HK-2 (cell line): ENCODE measurements at regions not wholly inside any gene's neighbourhood (a gene's known extent, or its start where the extent isn't known, plus 50 kb on each side); places are given as distances from the start of the nearest gene placed in this dataset.

ENCODE experiments used
- DNase-seq: peaks from one replicate; pipeline ENCODE4 v3.0.0-alpha.2; 2018; ENCODE audit not compliant: unreplicated experiment

DNA sequence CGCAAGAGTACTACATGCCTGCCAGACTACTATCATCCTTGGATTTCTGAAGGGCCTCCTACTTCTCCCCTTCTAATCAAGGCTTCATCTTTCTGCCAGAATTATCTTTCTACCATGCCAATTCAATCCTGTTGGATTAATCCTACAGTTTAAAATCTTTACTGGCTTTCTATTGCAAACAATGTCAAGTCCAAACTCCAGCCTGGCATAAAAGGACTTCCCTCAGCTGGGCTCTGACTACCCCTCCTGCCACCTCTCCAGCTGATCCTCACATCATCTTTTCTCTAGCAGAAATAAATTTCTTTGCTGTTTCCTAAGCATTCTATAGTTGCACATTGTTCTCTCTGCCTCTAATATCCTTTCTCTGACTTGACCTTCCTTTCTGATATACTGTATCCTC lies 119.7 kb upstream of the RAD23B start:
- DNase-seq, result no peak

DNA sequence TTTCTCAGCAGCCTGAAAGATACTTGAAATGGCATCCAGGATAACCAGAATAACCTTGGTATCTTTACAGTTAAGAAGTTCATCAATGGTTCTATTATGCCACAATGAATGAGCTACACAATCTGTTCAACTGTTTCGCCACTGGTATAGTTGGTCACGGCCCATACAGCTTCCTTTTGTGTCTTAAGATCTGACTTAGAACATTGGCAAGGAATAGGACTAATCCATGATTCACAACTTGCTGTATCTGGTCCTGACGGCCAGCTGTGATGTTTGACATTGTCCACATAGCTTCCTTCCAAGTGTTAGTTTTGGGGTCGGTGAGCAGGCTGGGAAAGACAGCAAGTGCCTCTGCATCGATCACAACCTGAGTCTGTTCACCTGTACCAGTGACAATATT lies 113.3 kb upstream of the RAD23B start:
- DNase-seq, result no peak

DNA sequence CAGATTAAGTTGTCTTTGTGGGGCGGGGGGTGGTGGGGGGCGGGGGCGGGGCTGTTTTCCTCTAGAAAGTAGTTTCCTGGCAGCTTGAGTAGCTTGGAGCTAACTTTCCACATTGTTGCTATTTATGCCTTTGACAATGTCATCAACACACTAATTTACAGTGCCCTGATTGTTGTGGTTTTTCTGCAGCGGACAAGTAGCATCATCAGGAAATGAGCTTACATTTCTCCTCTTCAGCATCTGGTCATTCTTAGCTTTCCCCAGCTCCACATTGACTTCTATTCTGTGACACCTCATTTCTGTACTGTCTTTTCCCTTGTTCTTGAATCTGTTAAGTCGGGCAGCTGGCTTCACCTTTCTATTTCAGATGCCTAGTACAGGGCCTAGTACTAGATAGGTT lies 112.3 kb upstream of the RAD23B start:
- DNase-seq, result no peak

DNA sequence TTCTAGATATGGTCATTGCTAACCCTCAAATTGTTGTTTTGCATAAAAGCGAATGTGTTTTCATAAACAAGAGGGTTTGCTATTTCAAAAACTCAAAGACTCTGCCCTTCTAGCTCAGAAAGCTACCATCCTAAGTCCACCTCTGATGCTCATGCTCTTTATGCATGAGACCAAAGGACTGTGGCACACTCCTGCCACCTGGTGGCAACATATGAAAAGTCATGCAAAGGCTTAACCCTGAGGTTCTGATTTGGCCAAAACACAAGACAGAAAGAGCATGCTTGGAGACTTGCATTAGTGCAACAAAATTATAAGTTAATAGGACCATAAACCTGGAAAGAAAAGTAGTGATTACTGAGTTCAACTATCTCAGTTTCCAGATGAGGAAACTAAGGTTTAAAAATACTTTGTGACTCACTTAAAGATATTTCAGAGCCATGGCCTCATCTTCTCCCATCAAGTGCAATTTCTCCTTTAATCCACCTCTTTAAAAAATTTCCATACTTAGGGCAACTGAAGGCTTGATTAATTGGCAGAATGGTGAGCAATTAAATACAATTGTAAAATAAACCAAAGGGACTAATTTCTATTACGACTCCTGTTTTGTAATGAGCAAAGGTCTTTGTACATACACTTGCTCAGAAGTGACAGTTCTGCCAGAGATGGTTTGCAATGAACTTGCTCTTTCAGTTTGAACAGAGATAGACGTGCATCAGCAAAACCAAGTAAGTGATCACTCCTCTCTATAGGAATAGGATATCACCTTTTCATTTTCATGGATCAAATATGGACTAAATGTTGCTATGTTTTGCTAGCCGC lies 110.7 kb upstream of the RAD23B start:
- DNase-seq, result peak; percentile 67

DNA sequence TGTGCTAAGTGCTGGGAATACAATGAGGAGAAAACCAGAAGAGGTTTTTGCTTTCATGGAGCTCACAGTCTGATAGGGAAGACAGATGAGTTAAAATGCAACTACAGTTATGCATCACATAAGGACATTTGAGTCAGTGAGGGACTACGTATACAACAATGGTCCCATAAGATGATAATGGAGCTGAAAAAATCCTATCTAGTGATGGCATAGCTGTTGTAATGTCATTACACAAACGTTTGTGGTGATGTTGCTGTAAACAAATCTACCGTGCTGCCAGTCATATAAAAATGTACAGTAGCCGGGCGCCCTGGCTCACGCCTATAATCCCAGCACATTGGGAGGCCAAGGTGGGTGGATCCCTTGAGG lies 110.1 kb upstream of the RAD23B start:
- DNase-seq, result no peak

DNA sequence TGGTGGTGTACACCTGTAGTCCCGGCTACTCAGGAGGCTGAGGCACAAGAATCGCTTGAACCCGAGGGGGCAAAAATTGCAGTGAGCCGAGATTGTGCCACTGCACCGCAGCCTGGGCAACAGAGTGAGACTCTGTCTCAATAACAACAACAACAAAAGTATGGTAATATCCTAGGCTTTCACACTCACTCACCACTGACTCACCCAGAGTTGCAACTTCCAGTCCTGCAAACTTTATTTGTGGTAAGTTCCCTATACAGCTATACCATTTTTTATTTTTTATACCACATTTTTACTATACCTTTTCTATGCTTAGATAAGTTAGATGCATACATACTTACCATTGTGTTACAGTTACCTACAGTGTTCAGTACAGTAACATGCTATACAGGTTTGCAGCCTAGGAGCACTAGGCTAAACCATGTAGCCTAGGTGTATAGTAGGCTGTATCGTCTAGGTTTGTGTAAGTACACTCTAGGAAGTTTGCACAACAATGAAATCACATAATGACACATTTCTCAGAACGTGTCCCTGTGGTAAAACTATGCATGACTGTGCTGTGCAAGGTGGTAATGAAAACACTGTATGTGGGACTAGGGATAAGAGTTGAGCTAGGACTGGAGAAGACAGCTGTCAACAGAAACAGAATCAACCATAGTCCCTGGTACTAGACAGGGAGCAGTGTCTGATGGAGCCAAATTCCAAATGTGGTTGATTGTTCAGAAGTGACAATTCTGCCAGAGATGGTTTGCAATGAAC lies 109.5 kb upstream of the RAD23B start:
- no peak for DNase-seq

DNA sequence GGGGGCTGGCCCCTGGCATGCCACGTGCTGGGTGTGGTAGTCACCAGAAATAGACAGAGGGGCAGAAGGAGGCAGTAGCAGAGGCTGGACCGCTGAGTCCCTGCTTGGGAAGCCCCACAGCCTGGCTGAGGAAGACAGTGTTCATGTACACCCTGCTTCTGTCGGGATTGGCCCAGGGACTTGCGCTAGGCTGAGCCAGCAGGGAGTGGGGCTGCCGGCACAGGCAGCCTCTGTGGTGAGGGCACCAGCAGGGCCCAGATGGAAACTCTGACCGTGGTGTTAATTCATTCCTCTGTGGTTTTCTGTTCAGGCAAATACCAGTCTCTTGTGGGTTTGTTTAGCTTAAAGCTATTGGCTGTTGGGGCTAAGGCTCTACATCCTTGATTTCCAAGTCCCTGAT lies 108.6 kb upstream of the RAD23B start:
- no peak for DNase-seq

DNA sequence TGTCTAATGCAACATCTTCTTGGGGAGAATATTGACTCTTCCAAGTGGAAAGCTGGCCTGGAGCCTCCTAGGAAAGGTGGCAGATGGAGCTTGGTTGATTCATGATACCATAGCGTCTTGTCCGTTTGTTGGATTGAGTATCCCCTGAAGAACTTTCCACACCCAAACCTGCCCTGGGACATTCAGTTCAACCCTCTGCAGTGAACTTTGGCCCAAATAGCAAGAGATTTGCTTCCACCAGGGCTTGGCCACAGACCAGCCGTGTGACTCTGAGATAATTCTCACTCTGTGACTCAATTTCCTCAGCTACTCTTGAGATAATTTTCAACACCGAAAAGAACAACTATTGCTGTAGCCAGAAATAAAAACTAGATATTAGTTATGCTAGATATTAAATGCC lies 108.0 kb upstream of the RAD23B start:
- DNase-seq, result no peak

DNA sequence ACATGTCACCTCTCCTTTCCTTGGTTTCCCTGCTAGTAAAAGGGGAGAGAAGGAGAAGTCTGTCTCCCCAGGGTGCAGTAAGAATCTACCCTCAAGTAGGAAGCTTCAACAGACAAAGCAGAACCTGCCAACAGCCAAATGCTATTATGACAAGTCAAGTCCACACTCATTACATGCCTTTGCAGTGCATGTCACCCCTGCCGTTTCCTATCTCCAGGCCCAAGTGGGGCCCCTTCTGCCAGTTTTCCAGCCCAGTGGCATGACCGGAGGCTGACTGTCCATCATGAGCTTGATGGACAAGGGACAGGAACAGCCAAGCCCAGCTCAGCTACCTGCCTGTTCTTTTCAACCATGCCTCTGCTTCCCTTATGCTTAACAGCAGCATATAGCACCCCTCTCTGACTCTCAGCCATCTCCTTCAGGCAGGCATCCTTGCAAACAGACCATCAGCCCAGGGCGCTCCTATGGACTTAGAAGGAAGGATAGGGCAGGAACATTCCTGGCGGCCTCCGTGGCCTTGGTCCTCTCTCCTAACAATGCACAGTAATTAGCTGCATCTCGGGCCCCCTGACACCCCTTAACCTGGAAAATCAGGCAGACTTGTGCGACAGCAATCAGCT lies 107.2 kb upstream of the RAD23B start:
- DNase-seq, result no peak

DNA sequence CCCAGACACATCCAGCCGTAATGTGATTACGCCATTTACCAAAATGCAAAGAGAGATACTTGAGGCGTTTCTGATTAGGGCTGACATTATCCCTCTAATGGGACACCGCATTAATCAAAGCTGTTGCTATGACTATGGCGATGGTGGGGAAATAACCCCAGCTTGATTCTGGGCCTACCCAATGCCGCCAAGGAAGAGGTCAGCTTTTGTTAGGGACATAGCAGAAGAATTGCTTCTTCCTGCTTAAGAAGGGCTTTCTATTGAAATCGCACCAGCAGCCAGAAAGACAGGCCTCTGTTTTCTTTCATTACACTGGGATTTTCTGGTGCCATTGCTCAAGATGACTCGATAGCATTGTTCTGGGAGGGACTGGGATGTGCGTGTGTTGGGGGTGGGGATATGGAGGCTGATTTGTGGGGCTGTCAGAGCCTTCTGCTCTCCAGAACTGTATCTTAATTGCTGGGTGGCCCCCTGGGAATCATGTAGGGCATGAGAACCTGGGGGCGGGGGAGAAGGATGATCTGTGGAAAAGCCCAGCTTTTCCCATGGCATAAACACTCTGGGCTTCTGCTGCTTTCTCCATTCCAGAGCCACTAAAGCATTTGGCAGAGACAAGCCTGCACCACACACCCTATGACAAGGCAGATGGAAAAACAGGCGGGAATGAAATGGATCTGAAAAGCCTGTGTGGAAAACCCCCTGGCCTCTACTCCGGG lies 106.5 kb upstream of the RAD23B start:
- no peak for DNase-seq

DNA sequence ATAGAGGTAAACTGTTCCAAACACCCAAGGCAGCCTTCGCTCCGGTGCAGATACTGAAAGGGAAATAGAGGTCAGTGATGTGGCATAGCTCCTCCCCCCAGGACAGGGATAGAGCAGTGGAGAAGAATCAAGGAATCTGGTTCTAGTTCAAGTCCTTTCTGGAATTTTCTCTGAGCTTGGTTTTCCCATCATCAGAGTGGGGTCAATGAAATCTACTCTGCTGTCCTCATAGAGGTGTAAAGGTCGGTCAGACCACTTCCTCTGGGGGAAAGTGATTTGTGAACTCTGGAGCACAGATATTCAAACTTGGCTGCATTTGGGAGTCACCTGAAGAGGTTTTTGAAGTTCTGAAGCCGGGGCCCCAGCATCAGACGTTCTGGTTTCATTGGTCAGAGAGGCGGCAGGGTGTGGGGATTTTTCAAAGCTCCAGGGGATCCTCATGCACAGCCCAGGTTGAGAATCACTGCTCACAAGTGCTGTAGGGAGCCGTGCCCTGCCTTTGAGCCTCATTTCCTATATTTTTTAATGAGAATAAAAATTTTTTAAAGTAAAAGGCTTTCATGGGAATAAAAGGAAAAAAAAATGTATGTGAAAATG lies 105.7 kb upstream of the RAD23B start:
- DNase-seq, result no peak

DNA sequence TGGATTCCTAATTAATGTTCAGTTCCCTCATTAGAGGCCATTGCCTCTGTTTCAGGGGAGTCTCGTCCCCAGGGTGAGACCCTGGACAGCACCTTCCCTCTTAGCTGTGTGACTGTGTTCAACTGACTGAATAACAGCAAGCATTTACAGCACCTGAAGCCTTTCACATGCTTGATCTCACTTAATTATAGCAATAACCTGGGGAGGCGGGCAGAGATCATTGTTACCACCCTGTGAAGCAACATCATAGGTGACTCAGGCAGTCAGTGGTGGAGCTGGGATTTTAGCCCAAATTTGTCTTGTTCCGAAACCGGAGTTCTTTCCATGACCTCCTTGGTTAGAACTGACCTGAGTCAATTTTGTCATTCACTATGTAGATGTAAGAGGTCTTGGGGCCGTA lies 105.2 kb upstream of the RAD23B start:
- DNase-seq, result no peak

DNA sequence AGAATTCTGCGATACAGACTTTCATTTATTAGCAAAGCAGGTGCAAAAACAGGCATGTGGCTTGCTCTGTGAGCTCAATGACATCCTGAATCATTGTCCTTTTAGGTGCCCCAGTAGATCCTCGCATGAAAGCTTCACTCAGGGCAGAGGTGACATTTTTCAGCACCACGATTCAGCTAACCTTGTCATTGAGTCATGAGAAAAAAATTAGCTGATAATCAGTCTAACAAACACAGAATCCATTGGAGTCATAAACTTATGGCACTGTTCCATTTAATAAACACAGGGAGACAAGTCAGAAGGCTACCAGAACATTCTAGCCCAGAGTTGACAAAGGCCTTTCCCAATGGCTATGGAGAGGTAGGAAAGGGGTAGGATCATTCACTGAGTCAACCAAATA lies 104.8 kb upstream of the RAD23B start:
- no peak for DNase-seq

DNA sequence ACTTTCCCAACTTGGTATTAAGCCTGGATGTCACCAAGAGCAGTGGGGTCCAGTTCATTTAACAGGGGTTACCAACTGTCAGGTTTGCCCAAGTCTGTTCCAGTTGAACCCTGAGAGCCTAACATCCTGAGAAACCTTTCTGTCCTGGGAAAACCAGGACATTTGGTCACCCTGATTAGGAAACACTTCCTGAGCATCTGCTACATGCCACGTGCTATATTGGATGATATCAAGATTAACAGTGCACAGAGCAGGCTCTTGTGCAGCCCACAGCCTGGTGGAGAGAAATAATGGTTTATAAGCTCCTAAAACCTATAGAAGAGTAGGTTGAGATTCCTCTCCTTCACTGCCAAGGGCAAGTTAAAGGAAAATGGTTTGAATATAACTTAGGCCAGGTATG lies 102.9 kb upstream of the RAD23B start:
- DNase-seq, result no peak

DNA sequence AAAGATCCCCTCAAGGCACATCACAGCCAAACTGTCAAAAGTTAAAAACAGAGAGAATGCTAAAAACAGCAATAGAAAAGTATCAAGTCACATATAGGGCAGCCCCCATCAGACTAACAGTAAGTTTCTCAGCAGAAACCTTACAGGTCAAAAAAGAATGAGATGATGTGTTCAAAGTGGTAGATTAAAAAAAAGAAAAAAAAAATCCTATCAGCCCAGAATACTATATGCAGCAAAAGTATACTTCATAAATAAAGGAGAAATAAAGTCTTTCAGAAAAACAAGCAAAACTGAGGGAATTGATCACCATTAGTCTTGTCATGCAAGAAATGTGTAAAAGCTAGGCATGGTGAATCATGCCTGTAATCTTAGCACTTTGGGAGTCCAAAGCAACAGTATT lies 99.9 kb upstream of the RAD23B start:
- DNase-seq, result no peak

DNA sequence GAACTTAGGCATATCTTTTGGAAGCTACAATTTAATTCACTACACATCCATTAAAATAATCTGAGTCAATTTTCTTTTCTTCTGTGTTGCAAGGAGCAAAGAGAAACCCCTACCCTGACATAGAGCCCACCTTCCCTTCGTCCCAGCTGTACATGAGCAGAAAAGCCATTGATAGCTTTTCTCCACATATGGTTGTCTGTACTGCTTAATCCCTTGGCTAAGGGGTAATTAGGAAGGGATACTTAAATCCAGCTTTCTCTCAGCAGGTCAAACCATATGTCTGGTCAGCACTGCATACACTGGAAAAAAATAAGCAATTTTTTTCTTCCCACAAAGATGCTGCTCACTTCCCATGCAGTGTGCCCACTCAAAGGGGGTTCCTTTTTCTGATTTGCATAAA lies 94.7 kb upstream of the RAD23B start:
- no peak for DNase-seq

DNA sequence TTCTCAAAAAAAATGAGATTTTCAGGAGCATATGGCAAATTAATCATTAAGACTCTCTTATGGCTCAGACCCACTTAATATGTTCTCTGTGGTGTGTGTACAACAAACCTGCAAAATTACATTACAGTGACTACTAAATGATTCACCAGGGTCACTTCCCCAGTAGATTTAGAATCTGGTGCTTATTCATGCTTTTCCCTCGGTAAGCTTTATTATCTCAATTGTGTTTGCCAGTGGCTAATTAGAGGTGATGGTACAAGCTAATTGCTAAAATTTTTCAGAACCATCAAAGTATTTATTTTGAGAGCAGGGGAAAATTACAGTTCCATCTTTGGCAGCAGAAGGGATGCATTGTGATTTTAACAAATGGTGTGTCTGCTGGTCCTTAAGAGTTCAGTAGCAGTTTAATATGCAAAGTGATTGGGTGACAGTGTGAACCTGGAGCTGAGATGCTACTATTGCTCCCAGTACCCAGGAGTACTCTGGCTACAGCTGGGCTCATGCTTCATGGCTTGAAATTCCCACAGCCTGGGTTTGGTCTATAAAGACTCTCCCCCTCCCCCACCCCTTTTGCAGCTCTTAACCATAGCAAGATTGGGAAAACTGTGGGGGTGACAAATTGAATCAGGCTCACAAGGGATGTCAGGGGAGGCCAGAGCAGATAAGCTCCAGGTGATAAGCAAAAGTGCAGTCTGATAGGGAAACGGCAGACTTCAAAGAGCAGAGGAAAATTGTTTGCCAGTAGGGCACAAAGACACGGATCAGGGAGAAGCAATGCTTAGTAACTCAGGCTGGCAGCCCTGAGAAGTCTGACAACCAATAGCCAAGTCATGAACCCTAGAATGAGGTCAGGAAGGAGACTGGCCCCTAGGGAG lies 92.8 kb upstream of the RAD23B start:
- DNase-seq, result no peak

DNA sequence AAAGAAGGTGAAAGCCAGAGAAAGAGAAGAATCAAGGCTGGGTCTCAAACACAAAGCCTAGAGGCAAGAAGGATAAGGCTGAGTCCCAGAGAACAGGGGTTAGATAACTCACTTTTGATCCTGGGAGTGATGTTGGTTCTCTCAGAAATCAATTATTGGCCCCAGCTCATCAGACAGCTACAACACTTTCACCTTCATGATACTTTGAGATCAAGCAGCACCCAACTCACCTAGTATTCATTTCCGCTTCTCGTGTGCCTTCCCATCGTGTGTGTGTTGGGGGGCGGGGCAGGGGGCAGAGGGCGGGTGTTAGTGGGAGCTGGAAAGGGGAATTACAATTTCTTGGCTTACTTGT lies 92.2 kb upstream of the RAD23B start:
- no peak for DNase-seq

DNA sequence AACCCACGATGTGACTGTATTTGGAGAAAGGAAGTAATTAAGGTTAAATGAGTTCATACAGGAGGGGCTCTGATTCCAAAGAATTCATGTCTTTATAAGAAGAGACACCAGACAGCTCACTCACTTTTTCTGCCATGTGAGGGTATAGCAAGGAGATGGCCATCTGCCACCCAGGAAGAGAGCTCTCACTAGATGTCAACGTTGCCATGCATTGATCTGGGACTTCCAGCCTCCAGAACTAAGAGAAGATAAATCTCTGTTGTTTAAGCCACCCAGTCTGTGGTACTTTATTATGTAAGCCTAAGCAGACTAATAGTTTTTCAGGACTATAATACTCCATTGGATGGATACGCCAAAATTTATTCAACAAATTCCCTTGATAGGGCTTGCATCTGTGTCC lies 89.8 kb upstream of the RAD23B start:
- DNase-seq, result no peak

DNA sequence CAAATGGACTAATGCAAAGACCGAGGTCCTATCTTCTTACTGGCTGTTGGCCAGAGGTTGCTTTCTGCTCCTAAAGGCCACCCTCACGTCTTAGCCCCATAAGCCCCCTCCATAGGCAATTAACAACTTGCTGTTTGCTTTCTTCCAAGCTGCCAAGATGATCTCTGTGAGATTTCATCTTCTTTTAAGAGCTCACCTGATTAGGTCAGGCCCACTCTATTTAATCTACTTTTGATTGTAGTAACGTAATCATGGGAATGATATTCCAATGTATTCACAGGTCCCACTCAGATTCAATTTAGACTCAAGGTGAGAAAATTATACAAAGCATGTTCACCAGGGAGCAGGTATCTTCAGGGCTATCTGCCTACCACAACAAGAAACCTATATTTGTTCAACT lies 84.4 kb upstream of the RAD23B start:
- no peak for DNase-seq

DNA sequence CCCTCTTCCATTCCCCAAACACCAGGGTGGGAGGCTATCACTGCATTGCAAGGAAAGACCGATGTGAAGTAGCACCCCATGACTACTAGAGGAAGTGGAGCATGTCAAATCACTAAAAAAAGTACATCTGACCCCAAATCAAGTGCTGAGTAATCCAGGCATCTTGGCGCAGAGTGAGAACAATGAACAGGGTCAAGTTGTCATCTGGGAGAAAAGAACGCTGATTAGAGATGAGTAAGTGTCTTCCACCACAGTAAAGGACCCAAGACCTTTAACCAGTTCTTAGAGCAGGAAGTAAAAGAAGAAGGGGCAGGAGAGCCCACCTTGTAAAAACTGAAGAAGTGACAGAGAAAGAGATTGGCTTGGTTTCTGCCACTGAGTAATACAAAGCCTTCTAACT lies 75.0 kb upstream of the RAD23B start:
- peak; percentile 32 for DNase-seq
